ENCODE measurements at regions not wholly inside any gene's neighbourhood (a gene's known extent, or its start where the extent isn't known, plus 50 kb on each side); places are given as distances from the start of the nearest gene placed in this dataset.
A peak's percentile ranks its signal among the peaks of the same experiment; 100 is the strongest.
"Not testable (repeated sequence)": the region's sequence is repeated elsewhere in the genome, so short reads cannot be mapped to it uniquely, and the experiment has no call there.

DNA sequence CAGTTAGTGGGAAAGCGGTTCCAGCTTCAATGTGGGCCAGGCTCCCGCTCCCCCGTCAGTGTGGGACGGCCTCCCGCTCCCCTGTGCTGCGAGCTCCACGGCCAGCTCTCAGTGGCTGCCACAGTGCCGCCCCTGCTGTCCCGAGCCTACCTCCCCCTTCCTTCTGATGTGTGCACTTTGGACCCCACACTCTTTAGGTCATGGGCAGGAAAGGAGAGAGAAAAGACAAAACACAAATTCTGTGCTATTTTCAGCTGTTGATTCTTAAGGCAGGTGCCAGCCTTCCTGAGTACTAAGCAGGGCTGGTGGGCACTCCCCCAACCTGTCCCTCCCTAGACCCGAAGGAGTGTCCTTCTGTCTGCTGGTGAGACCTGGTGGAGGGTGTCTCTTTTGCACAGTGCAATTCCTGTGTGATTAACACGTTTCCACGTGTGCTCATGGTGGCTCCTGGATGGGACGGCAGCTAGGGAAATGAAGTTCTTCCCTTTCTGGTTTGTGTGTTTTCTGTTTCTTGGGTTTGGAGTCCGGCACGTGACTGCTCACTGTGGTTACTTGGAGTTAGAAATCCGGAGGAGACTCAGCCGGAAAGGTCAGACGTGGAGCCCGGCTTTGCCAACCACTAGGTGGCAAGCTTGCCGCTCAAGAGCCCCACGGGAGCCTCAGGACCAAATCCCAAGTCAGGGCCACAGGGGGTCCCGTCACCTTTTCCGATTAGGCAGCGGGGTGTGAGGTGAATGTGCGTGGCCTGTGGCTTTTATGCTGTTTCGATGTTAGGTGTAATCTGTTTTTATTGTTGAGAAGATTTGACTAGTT lies 130.3 kb downstream of the LAT start:
- TF ChIP-seq, protein P1, sequence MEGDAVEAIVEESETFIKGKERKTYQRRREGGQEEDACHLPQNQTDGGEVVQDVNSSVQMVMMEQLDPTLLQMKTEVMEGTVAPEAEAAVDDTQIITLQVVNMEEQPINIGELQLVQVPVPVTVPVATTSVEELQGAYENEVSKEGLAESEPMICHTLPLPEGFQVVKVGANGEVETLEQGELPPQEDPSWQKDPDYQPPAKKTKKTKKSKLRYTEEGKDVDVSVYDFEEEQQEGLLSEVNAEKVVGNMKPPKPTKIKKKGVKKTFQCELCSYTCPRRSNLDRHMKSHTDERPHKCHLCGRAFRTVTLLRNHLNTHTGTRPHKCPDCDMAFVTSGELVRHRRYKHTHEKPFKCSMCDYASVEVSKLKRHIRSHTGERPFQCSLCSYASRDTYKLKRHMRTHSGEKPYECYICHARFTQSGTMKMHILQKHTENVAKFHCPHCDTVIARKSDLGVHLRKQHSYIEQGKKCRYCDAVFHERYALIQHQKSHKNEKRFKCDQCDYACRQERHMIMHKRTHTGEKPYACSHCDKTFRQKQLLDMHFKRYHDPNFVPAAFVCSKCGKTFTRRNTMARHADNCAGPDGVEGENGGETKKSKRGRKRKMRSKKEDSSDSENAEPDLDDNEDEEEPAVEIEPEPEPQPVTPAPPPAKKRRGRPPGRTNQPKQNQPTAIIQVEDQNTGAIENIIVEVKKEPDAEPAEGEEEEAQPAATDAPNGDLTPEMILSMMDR (IDR thresholded peaks at IDR 0.05; ENCODE audit: insufficient read depth, low read length, poor library complexity, severe bottlenecking) = peak; percentile 58
- not testable (repeated sequence) for H3K27ac ChIP-seq (ENCODE audit: low read depth, low read length); H3K27me3 ChIP-seq (ENCODE audit: low read length); H3K79me2 ChIP-seq (ENCODE audit: insufficient read depth, low read length); H3K36me3 ChIP-seq (ENCODE audit: low read length); H3K9ac ChIP-seq (ENCODE audit: low read length); H3K4me3 ChIP-seq (ENCODE audit: insufficient read depth, low read length, poor library complexity, severe bottlenecking); H3K9me3 ChIP-seq (ENCODE audit: insufficient read depth, low read length); H3K4me2 ChIP-seq (ENCODE audit: low read depth, low read length, poor library complexity, severe bottlenecking); H4K20me1 ChIP-seq (ENCODE audit: low read depth, low read length); H3F3A ChIP-seq (ENCODE audit: insufficient read depth); H3K9me2 ChIP-seq (replicated peaks; ENCODE audit: insufficient read depth, low read length); H2AFZ ChIP-seq (ENCODE audit: low read depth, low read length, severe bottlenecking)

DNA sequence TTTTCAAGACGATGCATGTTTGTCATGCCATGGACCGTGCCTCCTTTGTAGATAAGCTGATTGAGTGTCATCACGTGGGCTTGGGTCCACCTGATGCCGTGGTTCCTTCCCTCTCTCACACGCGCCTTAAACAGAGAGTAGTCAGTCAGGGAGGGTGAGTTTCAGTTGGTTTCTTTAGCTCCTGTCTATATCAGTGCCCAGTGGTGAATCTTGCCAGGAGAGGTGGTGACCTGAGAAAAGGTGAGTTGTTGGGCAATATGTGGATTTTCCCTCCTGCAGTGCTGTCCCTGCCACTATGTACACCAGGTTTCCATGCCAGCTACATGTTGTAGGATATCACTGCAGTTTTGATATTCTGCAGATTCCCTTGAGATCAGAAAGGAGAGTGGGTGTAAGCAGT lies 129.7 kb downstream of the LAT start:
- TF ChIP-seq EZH2phosphoT487 (conservative IDR thresholded peaks at IDR 0.05; ENCODE audit: low read length) = no peak
- TF ChIP-seq, protein P1 (IDR thresholded peaks at IDR 0.05; ENCODE audit: insufficient read depth, low read length, poor library complexity, severe bottlenecking) = no peak
- Histone ChIP-seq H4K20me1 (ENCODE audit: low read depth, low read length) (no peaks in the 10 kb centered on the region), H3K4me2 (ENCODE audit: low read depth, low read length, poor library complexity, severe bottlenecking) (no peak overlapping the region), H3K27ac (ENCODE audit: low read depth, low read length) (no peak overlapping the region), H3K27me3 (ENCODE audit: low read length) (no peaks in the 10 kb centered on the region), H3K79me2 (ENCODE audit: insufficient read depth, low read length) (no peaks in the 10 kb centered on the region), H3K9me2 (replicated peaks; ENCODE audit: insufficient read depth, low read length) (no peaks in the 10 kb centered on the region), H3K9me3 (ENCODE audit: insufficient read depth, low read length) (no peaks in the 10 kb centered on the region), H3K36me3 (ENCODE audit: low read length) (no peaks in the 10 kb centered on the region; the same call in 1 of the 2 replicates), H3F3A (ENCODE audit: insufficient read depth) (no peaks in the 10 kb centered on the region), H3K4me3 (ENCODE audit: insufficient read depth, low read length, poor library complexity, severe bottlenecking) (no peak overlapping the region), H3K9ac (ENCODE audit: low read length) (no peak overlapping the region), H2AFZ (ENCODE audit: low read depth, low read length, severe bottlenecking) (no peak overlapping the region)

DNA sequence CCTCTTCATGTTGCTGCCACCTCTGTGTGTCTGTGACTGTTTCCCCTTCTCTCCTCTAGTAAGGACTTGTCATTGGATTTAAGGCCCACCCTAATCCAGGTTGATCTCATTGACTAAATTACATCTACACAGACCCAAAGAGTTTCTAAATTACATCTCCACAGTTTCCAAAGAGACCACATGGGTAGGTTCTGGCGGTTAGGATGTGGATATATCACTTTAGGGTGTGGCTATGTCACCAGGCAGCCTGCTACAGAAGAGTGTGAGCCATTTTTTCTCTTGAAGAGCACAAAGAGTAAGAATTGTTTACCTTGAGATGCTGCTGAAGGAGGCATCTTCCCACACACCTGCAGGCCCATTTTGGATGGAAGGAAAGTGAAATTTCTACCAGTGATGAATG lies 128.6 kb downstream of the LAT start:
- H3K9ac ChIP-seq (ENCODE audit: low read length); H3K27ac ChIP-seq (ENCODE audit: low read depth, low read length); H3K27me3 ChIP-seq (ENCODE audit: low read length); H3K36me3 ChIP-seq (ENCODE audit: low read length); H3F3A ChIP-seq (ENCODE audit: insufficient read depth); H3K9me3 ChIP-seq (ENCODE audit: insufficient read depth, low read length); H2AFZ ChIP-seq (ENCODE audit: low read depth, low read length, severe bottlenecking); H3K4me3 ChIP-seq (ENCODE audit: insufficient read depth, low read length, poor library complexity, severe bottlenecking); H4K20me1 ChIP-seq (ENCODE audit: low read depth, low read length); H3K9me2 ChIP-seq (replicated peaks; ENCODE audit: insufficient read depth, low read length); H3K79me2 ChIP-seq (ENCODE audit: insufficient read depth, low read length); H3K4me2 ChIP-seq (ENCODE audit: low read depth, low read length, poor library complexity, severe bottlenecking): not testable (repeated sequence)

DNA sequence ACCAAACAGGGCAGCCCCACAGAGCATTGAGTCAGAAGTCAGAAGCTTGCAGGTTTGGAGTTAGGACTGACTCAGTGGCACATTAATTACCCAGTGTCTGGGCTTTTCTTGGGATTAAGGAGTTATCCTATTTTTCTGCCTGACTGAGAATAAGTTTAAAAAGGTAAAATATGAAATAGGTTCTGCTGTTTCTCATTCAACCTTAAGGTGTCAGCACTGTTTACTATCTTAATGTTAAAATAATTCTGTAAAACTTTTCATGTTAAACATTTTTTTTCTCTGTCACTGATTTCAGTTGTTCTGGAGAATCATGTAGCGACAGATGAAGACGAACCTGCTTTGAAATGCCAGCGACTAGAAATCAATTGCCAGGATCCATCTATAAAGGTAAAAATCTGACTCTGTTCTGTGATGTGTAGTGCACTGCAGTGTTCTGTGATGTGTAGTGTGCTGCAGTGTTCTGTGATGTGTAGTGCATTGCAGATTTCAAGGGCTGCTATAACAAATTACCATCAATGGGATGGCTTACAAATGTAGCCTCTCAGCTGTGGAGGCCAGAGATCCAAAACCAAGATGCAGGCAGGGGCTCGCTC lies 128.0 kb downstream of the LAT start:
- no peaks in the 10 kb centered on the region for H3K9me3 ChIP-seq (ENCODE audit: insufficient read depth, low read length)
- H3F3A ChIP-seq (ENCODE audit: insufficient read depth) = no peaks in the 10 kb centered on the region
- no peak overlapping the region for H3K27ac ChIP-seq (ENCODE audit: low read depth, low read length)
- no peak overlapping the region for H3K4me3 ChIP-seq (ENCODE audit: insufficient read depth, low read length, poor library complexity, severe bottlenecking)
- no peaks in the 10 kb centered on the region for H3K79me2 ChIP-seq (ENCODE audit: insufficient read depth, low read length)
- no peak overlapping the region for H3K9ac ChIP-seq (ENCODE audit: low read length)
- TF ChIP-seq EZH2phosphoT487 (conservative IDR thresholded peaks at IDR 0.05; ENCODE audit: low read length) = no peak
- TF ChIP-seq, protein P1 (IDR thresholded peaks at IDR 0.05; ENCODE audit: insufficient read depth, low read length, poor library complexity, severe bottlenecking) = no peak
- H4K20me1 ChIP-seq (ENCODE audit: low read depth, low read length) = no peaks in the 10 kb centered on the region
- no peaks in the 10 kb centered on the region; the same call in 1 of the 2 replicates for H3K36me3 ChIP-seq (ENCODE audit: low read length)
- H3K9me2 ChIP-seq (replicated peaks; ENCODE audit: insufficient read depth, low read length) = no peaks in the 10 kb centered on the region
- H2AFZ ChIP-seq (ENCODE audit: low read depth, low read length, severe bottlenecking) = no peak overlapping the region
- no peak overlapping the region for H3K4me2 ChIP-seq (ENCODE audit: low read depth, low read length, poor library complexity, severe bottlenecking)
- H3K27me3 ChIP-seq (ENCODE audit: low read length) = no peaks in the 10 kb centered on the region

DNA sequence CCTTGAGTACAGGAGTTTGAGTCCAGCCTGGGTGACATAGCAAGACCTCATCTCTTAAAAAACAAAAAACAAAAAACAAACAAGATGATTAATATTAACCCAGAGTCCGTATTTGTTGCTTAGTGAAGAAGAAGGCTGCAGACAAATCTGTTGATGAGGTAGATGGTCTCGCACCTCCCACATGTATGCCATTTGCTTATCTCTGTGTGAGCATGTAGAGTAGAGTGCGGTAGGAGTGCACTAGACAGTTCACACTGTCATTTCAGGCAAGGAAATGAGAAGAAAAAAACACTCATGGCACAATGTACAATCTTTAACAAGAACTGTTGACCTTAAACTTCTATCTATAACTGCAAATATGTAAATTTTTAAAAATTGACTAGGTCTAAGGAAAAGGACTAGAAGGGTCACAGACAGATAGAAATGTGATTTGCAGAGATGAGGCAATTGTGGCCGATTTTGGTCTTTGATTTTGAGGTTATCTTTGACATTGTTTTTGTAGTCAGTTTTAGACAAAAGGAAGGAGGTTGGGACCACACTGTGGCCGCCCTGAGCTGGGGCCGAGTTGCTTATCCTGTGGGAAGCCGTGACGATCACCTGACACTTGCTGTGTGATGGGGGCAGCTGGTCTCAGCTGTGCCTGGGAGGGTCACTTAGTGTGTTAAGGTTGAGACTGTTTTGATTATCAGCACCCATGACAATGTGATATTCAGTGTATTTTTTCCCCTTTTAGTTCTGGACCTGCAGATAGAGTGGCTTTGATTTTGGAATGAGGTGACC lies 127.2 kb downstream of the LAT start:
- H3K4me3 ChIP-seq (ENCODE audit: insufficient read depth, low read length, poor library complexity, severe bottlenecking); H3K9me2 ChIP-seq (replicated peaks; ENCODE audit: insufficient read depth, low read length); H3K27ac ChIP-seq (ENCODE audit: low read depth, low read length); H2AFZ ChIP-seq (ENCODE audit: low read depth, low read length, severe bottlenecking); H3K79me2 ChIP-seq (ENCODE audit: insufficient read depth, low read length); H3K27me3 ChIP-seq (ENCODE audit: low read length); H3K9me3 ChIP-seq (ENCODE audit: insufficient read depth, low read length); H3K36me3 ChIP-seq (ENCODE audit: low read length); H3K4me2 ChIP-seq (ENCODE audit: low read depth, low read length, poor library complexity, severe bottlenecking); H3K9ac ChIP-seq (ENCODE audit: low read length); H4K20me1 ChIP-seq (ENCODE audit: low read depth, low read length); H3F3A ChIP-seq (ENCODE audit: insufficient read depth): not testable (repeated sequence)
